ENCODE measurements at regions not wholly inside any gene's neighbourhood (a gene's known extent, or its start where the extent isn't known, plus 50 kb on each side); places are given as distances from the start of the nearest gene placed in this dataset.

- Histone ChIP-seq H3K9me3 (ENCODE audit: control insufficient read depth, insufficient read depth, low read depth, low read length) (no peaks in the 10 kb centered on the region), H3K9ac (ENCODE audit: insufficient read depth, low read length) (no peak overlapping the region), H3K36me3 (ENCODE audit: control insufficient read depth, insufficient read depth, low read length) (no peaks in the 10 kb centered on the region), H4K20me1 (ENCODE audit: control insufficient read depth, extremely low read depth, insufficient read depth, low read length) (no peaks in the 10 kb centered on the region), H3K27ac (ENCODE audit: insufficient read depth, low read length) (no peak overlapping the region), H3K27me3 (ENCODE audit: control insufficient read depth, insufficient read depth, low read length) (no peaks in the 10 kb centered on the region), H2AFZ (ENCODE audit: low read length) (no peak overlapping the region), H3K79me2 (ENCODE audit: control insufficient read depth, insufficient read depth, low read length) (no peaks in the 10 kb centered on the region), H3K4me2 (ENCODE audit: extremely low read depth, insufficient read depth, low read length) (no peak overlapping the region), H3K4me3 (replicated peaks in 1 of 4; ENCODE audit: control extremely low read depth in 1 of 4, insufficient read depth in 1 of 4, low read depth in 3 of 4, low read length in 4 of 4) (no peak overlapping the region), H3K4me1 (ENCODE audit: control insufficient read depth, extremely low read depth, insufficient read depth, low read length) (no peaks in the 10 kb centered on the region)
- TF ChIP-seq CTCF (conservative IDR thresholded peaks at IDR 0.05 in 1 of 2, IDR thresholded peaks at IDR 0.05 in 1 of 2; ENCODE audit: low read depth in 1 of 2, low read length in 2 of 2) (no peak), EZH2 (IDR thresholded peaks at IDR 0.05; ENCODE audit: low read length, missing control alignments) (no peak)
- DNase-seq (ENCODE audit: low read depth in 2 of 2), result peak in 1 of 2 donors; percentile 40
Observed at GRCh38 chr2:150188177-150188576, 299.3 kb downstream of the RND3 start.

- no peaks in the 10 kb centered on the region for H3K9me3 ChIP-seq (ENCODE audit: control insufficient read depth, insufficient read depth, low read depth, low read length)
- H3K27me3 ChIP-seq (ENCODE audit: control insufficient read depth, insufficient read depth, low read length), result no peaks in the 10 kb centered on the region
- H2AFZ ChIP-seq (ENCODE audit: low read length), result no peak overlapping the region
- no peaks in the 10 kb centered on the region for H4K20me1 ChIP-seq (ENCODE audit: control insufficient read depth, extremely low read depth, insufficient read depth, low read length)
- H3K4me1 ChIP-seq (ENCODE audit: control insufficient read depth, extremely low read depth, insufficient read depth, low read length), result no peaks in the 10 kb centered on the region
- no peak overlapping the region for H3K27ac ChIP-seq (ENCODE audit: insufficient read depth, low read length)
- no peak overlapping the region for H3K9ac ChIP-seq (ENCODE audit: insufficient read depth, low read length)
- H3K4me2 ChIP-seq (ENCODE audit: extremely low read depth, insufficient read depth, low read length), result no peak overlapping the region
- no peaks in the 10 kb centered on the region for H3K79me2 ChIP-seq (ENCODE audit: control insufficient read depth, insufficient read depth, low read length)
- H3K36me3 ChIP-seq (ENCODE audit: control insufficient read depth, insufficient read depth, low read length), result no peaks in the 10 kb centered on the region
- TF ChIP-seq EZH2 (IDR thresholded peaks at IDR 0.05; ENCODE audit: low read length, missing control alignments), result no peak
- TF ChIP-seq CTCF (conservative IDR thresholded peaks at IDR 0.05 in 1 of 2, IDR thresholded peaks at IDR 0.05 in 1 of 2; ENCODE audit: low read depth in 1 of 2, low read length in 2 of 2), result no peak
- peak in 1 of 2 donors; percentile 40 for DNase-seq (ENCODE audit: low read depth in 2 of 2)
- H3K4me3 ChIP-seq (replicated peaks in 1 of 4; ENCODE audit: control extremely low read depth in 1 of 4, insufficient read depth in 1 of 4, low read depth in 3 of 4, low read length in 4 of 4), result no peak overlapping the region
Observed at GRCh38 chr2:150182566-150183235, 304.8 kb downstream of the RND3 start.

GRCh38 chr2:150178591-150178990 lies 308.9 kb downstream of the RND3 start:
- Histone ChIP-seq H3K4me3 (replicated peaks in 1 of 4; ENCODE audit: control extremely low read depth in 1 of 4, insufficient read depth in 1 of 4, low read depth in 3 of 4, low read length in 4 of 4) (no peak overlapping the region), H3K27me3 (ENCODE audit: control insufficient read depth, insufficient read depth, low read length) (no peaks in the 10 kb centered on the region), H2AFZ (ENCODE audit: low read length) (no peak overlapping the region), H3K27ac (ENCODE audit: insufficient read depth, low read length) (no peak overlapping the region), H3K36me3 (ENCODE audit: control insufficient read depth, insufficient read depth, low read length) (no peaks in the 10 kb centered on the region), H3K9me3 (ENCODE audit: control insufficient read depth, insufficient read depth, low read depth, low read length) (no peaks in the 10 kb centered on the region), H3K9ac (ENCODE audit: insufficient read depth, low read length) (no peak overlapping the region), H3K79me2 (ENCODE audit: control insufficient read depth, insufficient read depth, low read length) (no peaks in the 10 kb centered on the region), H3K4me1 (ENCODE audit: control insufficient read depth, extremely low read depth, insufficient read depth, low read length) (no peaks in the 10 kb centered on the region), H3K4me2 (ENCODE audit: extremely low read depth, insufficient read depth, low read length) (no peak overlapping the region), H4K20me1 (ENCODE audit: control insufficient read depth, extremely low read depth, insufficient read depth, low read length) (no peaks in the 10 kb centered on the region)
- DNase-seq (ENCODE audit: low read depth in 2 of 2), result no peak
- no peak for TF ChIP-seq CTCF (conservative IDR thresholded peaks at IDR 0.05 in 1 of 2, IDR thresholded peaks at IDR 0.05 in 1 of 2; ENCODE audit: low read depth in 1 of 2, low read length in 2 of 2)
- TF ChIP-seq EZH2 (IDR thresholded peaks at IDR 0.05; ENCODE audit: low read length, missing control alignments), result no peak

Measured in fibroblast of lung (primary cell).